ENCODE measurements at regions not wholly inside any gene's neighbourhood (a gene's known extent, or its start where the extent isn't known, plus 50 kb on each side); places are given as distances from the start of the nearest gene placed in this dataset.

DNA sequence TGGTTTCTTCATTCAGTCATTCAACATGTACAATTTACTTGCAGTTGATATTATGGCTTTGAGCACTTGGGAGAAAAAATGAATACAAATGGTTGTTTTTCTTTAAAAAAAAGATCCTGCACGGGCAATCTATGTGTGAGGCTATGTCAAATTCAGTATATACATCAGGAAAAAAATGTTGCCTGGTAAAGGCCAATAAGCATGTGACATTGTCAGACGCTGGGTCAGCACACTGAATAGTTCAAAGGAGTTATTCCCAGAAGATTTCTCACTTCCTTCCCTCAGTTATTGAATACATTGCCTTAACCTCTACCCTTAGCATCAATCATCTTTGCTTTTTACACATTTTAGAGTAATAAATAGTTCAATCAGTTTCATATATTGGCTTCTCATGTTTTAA lies 319.2 kb downstream of the NUAK1 start:
- Mint-ChIP-seq H3K9me3 (peaks cover 0 to 3% (median 0%) of the 10 kb centered on the region in 9 donors), H3K27me3 (peaks cover 0 to 11% (median 7%) of the 10 kb centered on the region in 5 donors), H3K4me1 (no peaks in the 10 kb centered on the region), H3K27ac (no peak overlapping the region), H3K4me3 (no peak overlapping the region), H3K36me3 (no peaks in the 10 kb centered on the region)
- POLR2A ChIA-PET: no interaction called here
- no peak for ATAC-seq
- no peak for DNase-seq

DNA sequence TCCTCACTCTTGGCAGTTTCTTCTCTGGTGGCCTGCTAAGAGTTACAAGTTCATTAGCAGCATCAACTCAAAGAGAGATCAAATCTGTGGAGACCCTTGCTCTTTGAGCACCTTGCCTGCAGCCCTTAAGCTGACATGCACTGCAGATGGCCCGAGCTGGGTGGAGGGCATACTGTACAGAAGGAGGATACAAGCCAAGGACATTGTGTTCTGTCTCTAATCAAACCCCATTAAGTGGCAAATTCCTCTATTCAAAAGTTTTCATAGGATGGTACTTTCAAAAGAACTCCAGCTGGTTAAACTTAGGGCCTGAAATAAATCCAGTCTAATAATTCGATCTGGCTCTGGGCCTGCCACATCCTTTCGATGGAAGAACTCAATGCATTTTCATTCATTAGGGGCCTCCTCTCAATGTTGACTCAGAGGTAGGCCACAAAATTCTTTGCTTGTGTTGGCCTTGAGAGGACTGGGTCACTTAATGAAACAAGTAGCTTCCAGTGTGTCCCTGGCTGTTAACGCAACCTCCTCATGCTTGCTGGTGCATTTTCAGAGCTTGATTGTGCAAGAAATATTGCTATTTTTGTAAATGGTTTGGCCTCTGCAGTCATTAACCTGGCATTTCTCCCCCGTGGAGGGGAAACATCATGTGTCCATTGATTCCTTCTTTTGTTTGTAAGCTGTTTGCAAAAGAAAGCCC lies 318.2 kb downstream of the NUAK1 start:
- Mint-ChIP-seq H3K4me3 (no peak overlapping the region), H3K27me3 (peaks cover 0 to 12% (median 7%) of the 10 kb centered on the region in 5 donors), H3K36me3 (no peaks in the 10 kb centered on the region), H3K27ac (no peak overlapping the region), H3K4me1 (no peaks in the 10 kb centered on the region), H3K9me3 (peaks cover 0 to 5% (median 0%) of the 10 kb centered on the region in 9 donors)
- ATAC-seq: no peak
- POLR2A ChIA-PET: no interaction called here
- no peak for DNase-seq

DNA sequence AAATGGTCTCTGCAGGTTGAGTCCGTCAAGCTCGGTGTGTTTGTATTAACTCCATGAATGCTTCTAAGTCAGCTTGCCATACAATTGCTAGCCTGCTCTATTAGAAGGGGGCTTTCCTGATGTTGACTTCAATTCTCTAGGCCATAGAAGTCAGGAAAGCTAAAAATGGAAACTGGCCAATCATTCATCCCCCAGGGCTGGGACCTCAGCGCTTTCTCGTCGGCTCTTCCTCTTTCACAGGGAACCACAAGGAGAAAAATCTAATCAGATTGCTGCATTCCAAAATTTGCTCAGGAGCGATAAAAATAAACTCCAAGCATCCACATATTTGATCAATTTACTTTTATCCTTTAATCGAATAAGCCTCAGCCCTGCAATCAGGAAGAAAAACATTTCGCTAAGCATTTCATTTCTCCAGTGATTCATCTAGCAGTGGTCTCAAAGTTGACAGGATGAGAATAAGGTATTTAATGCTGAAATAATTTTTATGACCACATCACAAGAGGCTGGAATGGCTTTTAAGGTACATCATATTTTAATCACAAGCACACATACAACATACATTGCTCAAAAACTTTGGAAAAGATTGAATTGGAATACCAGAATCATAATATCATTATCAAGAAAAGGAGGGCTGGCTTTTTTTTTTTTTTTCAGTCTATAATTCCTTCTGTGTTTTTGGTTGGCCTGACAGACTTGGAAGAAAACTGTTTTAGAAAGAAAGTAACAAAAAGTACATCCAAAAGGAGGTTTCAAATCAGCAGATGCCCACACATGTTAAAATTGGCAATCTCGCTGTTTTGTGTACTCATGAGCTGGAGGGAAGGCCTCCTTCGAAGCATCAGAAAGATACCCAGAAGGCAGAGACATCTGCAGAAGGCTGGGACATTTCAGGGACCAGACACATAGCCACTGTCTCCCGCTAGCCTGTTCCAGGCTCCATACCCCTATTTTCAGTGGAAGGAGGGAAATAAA lies 316.3 kb downstream of the NUAK1 start:
- ATAC-seq (no peak), DNase-seq (no peak)
- H3K9me3 Mint-ChIP-seq: peaks cover 0 to 5% (median 0%) of the 10 kb centered on the region in 9 donors
- POLR2A ChIA-PET: no interaction called here
- no peaks in the 10 kb centered on the region for H3K4me1 Mint-ChIP-seq
- H3K4me3 Mint-ChIP-seq: no peak overlapping the region
- no peak overlapping the region for H3K27ac Mint-ChIP-seq
- H3K36me3 Mint-ChIP-seq: no peaks in the 10 kb centered on the region
- peaks cover 0 to 12% (median 7%) of the 10 kb centered on the region in 5 donors for H3K27me3 Mint-ChIP-seq

DNA sequence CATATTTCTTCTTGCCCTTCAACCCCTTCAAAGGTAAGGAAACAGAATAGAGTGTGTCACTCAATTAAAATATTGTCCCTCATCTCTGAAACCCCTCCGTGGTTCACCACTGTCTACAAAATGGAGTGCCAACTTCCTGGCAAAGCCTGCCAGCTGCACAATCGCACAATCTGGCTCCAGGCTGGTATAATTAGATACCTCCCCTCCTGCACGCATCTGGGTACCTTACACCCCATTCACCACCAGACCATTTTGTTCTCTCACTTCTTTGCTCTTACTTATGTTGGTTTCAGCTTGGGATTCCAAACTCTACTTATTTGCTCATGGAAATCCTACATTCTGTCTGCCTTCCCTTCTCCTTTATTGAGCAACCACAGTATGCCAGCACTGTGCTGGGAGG lies 314.9 kb downstream of the NUAK1 start:
- no peaks in the 10 kb centered on the region for H3K4me1 Mint-ChIP-seq

DNA sequence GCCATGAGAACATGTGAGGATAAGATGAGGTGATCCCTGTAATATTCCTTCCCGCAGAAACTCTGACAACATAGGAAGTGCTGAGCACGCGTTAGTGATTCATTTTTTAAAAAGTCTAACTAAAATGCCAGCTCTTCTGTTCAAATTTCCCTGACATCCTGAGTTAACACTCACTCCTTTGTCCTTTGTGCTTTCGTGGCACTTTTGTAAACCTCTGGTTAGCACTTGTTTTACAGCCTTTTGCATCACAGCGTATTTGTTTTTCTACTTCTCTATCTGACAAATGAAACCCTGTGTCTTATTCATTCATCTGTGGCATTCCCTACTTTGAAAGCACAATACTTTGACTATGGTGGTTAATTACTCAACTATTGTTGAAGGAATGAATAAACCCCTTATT lies 313.6 kb downstream of the NUAK1 start:
- Mint-ChIP-seq H3K27ac (no peak overlapping the region), H3K4me3 (no peak overlapping the region), H3K9me3 (peaks cover 0 to 5% (median 0%) of the 10 kb centered on the region in 9 donors), H3K27me3 (peaks cover 0 to 12% (median 7%) of the 10 kb centered on the region in 5 donors), H3K36me3 (no peaks in the 10 kb centered on the region), H3K4me1 (no peaks in the 10 kb centered on the region)
- POLR2A ChIA-PET: no interaction called here
- ATAC-seq (no peak), DNase-seq (no peak)

More for the DNA sequence above, 314.9 kb downstream of the NUAK1 start:
- DNase-seq (no peak), ATAC-seq (no peak)
- POLR2A ChIA-PET: no interaction called here
- Mint-ChIP-seq H3K27me3 (peaks cover 0 to 12% (median 7%) of the 10 kb centered on the region in 5 donors), H3K4me3 (no peak overlapping the region), H3K9me3 (peaks cover 0 to 5% (median 0%) of the 10 kb centered on the region in 9 donors), H3K27ac (no peak overlapping the region), H3K36me3 (no peaks in the 10 kb centered on the region)

DNA sequence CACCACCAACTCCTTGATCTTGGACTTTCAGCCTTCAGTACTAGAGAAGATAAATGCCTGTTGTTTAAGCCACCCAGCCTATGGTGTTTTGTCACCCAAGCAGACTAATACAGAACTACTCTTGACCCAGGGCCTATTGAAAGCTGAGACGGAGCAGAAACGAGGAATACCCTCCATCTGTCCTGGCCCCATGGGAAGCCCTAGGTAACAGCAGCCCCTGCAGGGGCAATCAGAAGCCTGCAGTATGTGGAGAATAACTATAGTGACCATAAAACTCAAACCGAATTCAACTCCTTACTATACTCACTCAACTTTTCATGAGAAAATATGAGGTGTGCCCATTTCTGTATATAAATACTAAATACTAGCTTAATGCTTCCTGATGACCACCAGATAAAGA lies 307.4 kb downstream of the NUAK1 start:
- POLR2A ChIA-PET: no interaction called here

DNA sequence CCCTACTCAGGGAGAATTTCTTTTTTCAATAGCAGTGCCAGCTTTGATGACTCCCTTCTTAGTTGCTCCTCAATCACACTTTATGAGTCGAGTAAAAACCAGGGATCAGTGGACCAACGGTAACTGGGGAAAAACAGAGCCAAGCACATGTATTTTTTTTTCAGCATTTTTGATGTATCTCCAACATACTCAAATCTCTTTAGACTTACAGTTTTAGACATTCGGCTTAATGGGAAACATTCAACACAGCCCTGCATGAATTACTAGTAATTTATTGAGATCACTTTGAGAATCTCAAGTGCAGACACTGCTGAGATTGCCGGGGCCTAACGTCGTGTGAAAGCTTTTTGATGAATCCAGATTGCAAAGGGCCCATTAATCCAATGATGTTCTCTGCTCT lies 306.7 kb downstream of the NUAK1 start:
- no peak overlapping the region for H3K27ac Mint-ChIP-seq
- peaks cover 0 to 3% (median 0%) of the 10 kb centered on the region in 9 donors for H3K9me3 Mint-ChIP-seq
- H3K4me3 Mint-ChIP-seq: no peak overlapping the region
- POLR2A ChIA-PET: no interaction called here
- no peak for DNase-seq
- H3K27me3 Mint-ChIP-seq: peaks cover 0 to 3% (median 0%) of the 10 kb centered on the region in 5 donors
- H3K36me3 Mint-ChIP-seq: no peaks in the 10 kb centered on the region
- ATAC-seq: no peak
- no peaks in the 10 kb centered on the region for H3K4me1 Mint-ChIP-seq

More for the DNA sequence above, 307.4 kb downstream of the NUAK1 start:
- no peak for ATAC-seq
- Mint-ChIP-seq H3K4me1 (no peaks in the 10 kb centered on the region), H3K27me3 (peaks cover 0 to 3% (median 0%) of the 10 kb centered on the region in 5 donors), H3K4me3 (no peak overlapping the region), H3K27ac (no peak overlapping the region), H3K36me3 (no peaks in the 10 kb centered on the region), H3K9me3 (peaks cover 0 to 3% (median 0%) of the 10 kb centered on the region in 9 donors)
- DNase-seq: no peak

DNA sequence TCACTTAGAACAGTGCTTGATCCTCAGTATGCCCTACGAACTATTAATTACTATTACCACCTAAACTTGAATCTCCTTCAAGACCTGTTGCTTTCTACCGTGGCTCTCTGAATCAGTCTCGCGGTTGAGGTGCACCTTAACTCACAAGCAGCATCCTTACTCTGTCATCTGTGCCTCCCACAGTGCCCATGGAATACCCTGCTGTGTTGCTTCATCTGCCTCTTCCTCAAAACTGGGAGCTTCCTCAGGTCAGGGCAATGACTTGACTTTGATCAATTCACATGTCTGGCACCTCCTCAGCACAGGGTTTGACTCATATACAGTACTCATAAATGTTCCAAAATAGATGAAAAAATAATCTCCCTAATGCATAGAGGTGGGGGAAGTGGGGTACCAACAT lies 305.9 kb downstream of the NUAK1 start:
- no peak overlapping the region for H3K27ac Mint-ChIP-seq
- H3K4me3 Mint-ChIP-seq: no peak overlapping the region
- no peak for ATAC-seq
- no peaks in the 10 kb centered on the region for H3K36me3 Mint-ChIP-seq
- no peak for DNase-seq
- POLR2A ChIA-PET: no interaction called here
- H3K9me3 Mint-ChIP-seq: peaks cover 0 to 3% (median 0%) of the 10 kb centered on the region in 9 donors
- peaks cover 0 to 8% (median 1%) of the 10 kb centered on the region in 5 donors for H3K27me3 Mint-ChIP-seq
- no peaks in the 10 kb centered on the region for H3K4me1 Mint-ChIP-seq

DNA sequence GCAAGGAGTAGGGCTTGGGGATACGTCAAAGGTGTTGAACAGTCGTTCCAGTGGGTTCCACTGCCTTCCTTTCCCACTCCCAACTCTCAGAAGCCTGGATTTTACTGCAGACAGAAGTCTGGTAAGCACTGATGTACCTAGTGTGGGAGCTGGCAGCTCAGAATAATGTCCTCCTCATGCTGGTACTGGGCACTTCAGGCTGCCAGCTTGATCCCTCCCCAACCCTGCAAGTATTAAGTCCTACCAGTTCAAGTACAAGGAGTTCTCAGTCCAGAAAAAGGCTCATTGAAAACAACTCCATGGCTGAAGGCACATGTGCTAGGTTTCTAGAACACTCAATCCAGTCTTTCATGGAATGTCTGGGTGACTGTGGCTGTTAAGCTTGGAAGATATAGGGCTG lies 304.3 kb downstream of the NUAK1 start:
- Mint-ChIP-seq H3K9me3 (peaks cover 0 to 3% (median 0%) of the 10 kb centered on the region in 9 donors), H3K27ac (no peak overlapping the region), H3K4me1 (no peaks in the 10 kb centered on the region), H3K27me3 (peaks cover 0 to 20% (median 1%) of the 10 kb centered on the region in 5 donors), H3K4me3 (no peak overlapping the region), H3K36me3 (no peaks in the 10 kb centered on the region)
- DNase-seq: no peak
- ATAC-seq: no peak
- POLR2A ChIA-PET: no interaction called here

DNA sequence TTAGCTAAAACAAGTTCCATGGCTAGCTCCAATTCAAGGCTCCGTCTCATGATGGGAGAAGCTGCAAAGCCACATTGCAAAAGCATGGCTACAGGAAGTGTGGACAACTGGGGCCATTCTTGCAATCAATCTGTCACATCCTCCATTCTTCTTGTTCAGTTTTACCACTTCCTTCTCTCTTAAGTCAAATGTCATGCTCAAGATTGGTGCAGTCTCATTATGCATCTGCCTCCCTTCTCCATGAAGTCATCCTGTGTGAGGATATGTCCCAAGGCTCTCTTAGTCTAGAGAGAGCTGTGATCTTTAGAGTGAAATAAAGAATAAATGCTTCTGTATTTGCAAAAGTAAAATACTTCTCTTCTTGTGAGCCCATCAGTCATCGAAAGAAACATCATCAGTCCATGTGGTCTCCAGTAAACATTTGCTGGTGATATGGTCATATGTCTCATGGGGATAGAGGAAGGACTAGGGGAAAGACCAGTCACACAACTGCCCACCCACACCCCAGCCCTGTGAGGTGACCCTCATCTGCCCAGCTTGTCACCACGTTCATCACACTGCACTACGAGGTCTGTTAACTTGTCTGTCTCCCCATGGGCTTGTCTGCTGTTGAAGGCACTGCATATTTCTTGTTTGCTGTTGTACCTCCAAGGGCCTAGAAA lies 303.0 kb downstream of the NUAK1 start:
- POLR2A ChIA-PET: no interaction called here
- no peaks in the 10 kb centered on the region for H3K36me3 Mint-ChIP-seq

DNA sequence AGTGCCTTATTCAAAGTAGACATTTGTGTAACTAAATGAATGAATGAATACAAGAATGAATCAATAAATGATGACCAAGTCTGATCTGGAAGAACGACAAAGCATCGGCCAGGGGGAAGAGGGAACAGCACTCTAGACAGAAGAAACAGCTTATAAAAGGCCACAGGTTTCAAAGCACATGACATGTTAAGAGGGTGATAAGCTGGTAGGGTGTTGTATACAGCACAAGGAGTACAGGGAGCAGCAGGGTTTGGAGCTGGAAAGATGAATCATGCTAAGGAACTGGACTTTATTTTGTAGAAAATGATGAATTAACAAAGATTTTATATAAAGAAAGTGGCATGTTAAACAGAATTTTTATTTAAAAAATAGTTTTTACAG lies 302.5 kb downstream of the NUAK1 start:
- H3K9me3 Mint-ChIP-seq: peaks cover 0 to 3% (median 0%) of the 10 kb centered on the region in 9 donors
- ATAC-seq (no peak), DNase-seq (no peak)
- no peak overlapping the region for H3K27ac Mint-ChIP-seq
- no peaks in the 10 kb centered on the region for H3K4me1 Mint-ChIP-seq
- no peak overlapping the region for H3K4me3 Mint-ChIP-seq
- H3K36me3 Mint-ChIP-seq: no peaks in the 10 kb centered on the region
- peaks cover 0 to 20% (median 1%) of the 10 kb centered on the region in 5 donors for H3K27me3 Mint-ChIP-seq
- POLR2A ChIA-PET: no interaction called here

More for the DNA sequence above, 303.0 kb downstream of the NUAK1 start:
- H3K27ac Mint-ChIP-seq: no peak overlapping the region
- ATAC-seq (no peak), DNase-seq (no peak)
- peaks cover 0 to 20% (median 1%) of the 10 kb centered on the region in 5 donors for H3K27me3 Mint-ChIP-seq
- H3K4me1 Mint-ChIP-seq: no peaks in the 10 kb centered on the region
- H3K4me3 Mint-ChIP-seq: no peak overlapping the region
- peaks cover 0 to 3% (median 0%) of the 10 kb centered on the region in 9 donors for H3K9me3 Mint-ChIP-seq

DNA sequence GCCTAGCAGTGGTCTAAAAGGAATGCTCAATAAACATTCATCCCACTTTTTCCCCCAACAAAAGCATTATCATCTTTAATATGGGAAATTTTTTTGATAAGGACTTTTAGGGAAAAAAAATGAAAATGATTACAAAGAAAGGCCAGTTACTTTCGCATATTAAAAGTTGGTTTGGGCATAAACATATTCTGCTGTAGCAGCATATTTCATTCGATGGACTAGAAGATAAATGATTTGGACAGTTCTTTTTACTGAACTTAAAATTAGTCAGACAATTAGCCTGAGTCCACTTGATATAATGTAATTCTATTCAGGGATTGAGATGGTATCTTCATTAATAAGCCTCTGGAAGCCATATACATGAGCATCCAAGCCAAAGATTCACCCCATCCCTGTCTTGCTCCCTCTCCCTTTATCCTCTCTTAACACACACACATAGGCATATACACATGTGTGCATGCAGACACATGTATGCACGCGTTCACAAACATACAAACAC lies 299.1 kb downstream of the NUAK1 start:
- no peak for ATAC-seq
- POLR2A ChIA-PET: no interaction called here
- Mint-ChIP-seq H3K9me3 (peaks cover 0 to 3% (median 0%) of the 10 kb centered on the region in 9 donors), H3K4me3 (no peak overlapping the region), H3K4me1 (no peaks in the 10 kb centered on the region), H3K27ac (no peak overlapping the region), H3K27me3 (peaks cover 0 to 33% (median 0%) of the 10 kb centered on the region in 5 donors), H3K36me3 (no peaks in the 10 kb centered on the region)
- no peak for DNase-seq
